GM19438 (cell line): ENCODE measurements at regions not wholly inside any gene's neighbourhood (a gene's known extent, or its start where the extent isn't known, plus 50 kb on each side); places are given as distances from the start of the nearest gene placed in this dataset.
"Not testable (repeated sequence)": the region's sequence is repeated elsewhere in the genome, so short reads cannot be mapped to it uniquely, and the experiment has no call there.

ENCODE experiments used
- ATAC-seq: cut with Tn5 transposase; IDR thresholded peaks from one replicate; pipeline ENCODE4 v1.9.1; 2021; ENCODE audit warnings: low read depth; ENCODE audit not compliant: unreplicated experiment

DNA sequence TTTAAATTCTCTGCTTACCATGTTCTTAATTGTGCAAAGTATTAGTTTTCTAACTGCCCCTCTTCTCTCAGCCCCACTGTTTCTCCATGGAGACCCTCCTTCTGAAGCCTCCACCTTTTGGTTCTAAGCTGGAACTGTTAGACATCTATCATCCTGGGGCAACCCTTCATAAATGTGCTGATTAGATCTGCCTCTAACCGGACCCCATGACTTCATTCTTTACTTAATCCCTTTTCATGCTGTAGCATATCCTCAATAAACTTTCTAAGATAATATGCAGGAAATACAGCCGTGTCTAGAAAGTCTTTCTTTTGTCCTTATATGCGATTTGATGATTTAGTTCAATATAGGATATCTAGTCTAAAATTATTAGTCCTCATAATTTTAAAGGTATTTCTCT is 1020.1 kb downstream of the ADGRL2 start:
- ATAC-seq: no peak

DNA sequence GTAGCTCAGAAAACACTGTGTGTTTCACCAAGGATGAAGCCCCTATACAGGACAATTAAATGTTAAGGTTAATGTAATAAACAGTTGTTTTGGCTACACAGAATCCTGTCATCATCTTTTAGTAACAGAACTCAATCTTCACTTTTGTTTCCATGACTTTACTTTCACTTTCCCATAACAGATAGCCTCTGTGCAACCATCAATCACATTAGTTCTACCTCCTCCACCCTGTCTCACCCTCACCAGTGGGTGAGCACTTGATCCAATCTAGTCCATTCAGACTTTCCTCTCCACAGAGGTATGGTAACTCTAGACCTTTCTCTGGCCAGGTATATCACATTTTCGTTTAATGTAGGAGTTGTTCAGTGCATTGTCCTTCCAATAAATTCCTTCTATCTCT is 1018.5 kb downstream of the ADGRL2 start:
- no peak for ATAC-seq

DNA sequence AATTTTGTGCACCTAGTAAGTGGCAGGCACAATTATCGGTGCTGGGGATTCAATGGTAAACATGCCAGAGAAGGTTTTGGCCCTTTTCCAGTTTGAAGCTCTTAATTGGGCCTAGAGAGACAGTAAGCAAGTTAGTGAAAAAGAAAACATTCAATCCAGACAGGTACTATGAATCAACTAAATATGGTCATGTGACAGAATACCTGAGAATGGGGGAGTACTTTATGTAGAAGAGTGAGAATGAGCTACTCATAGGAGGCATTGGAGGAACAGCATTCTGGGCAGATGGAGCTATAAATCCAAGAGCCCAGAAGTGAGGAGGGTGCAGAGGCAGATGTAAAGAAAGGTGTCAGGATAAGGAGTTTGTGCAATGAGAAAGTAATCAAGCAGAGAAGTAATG is 1017.9 kb downstream of the ADGRL2 start:
- no peak for ATAC-seq

DNA sequence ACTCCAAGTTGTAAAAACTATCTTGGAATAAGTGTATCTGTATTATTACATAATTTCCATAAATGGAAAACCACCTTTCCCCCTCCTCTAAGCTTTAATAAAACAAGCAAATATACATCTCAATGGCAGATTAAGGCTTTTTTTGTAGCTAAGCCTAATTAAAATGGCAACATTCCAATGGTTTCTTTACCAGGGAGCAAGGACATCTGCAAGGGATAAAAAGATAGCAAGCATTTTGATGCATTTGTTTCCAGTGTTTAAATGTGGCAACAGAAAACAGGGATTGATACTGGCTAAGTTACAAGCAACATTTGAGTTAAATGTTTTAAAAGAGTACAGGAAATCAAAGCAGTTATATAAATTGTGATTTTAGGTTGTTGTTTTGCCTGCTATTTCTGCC is 1012.7 kb downstream of the ADGRL2 start:
- no peak for ATAC-seq

DNA sequence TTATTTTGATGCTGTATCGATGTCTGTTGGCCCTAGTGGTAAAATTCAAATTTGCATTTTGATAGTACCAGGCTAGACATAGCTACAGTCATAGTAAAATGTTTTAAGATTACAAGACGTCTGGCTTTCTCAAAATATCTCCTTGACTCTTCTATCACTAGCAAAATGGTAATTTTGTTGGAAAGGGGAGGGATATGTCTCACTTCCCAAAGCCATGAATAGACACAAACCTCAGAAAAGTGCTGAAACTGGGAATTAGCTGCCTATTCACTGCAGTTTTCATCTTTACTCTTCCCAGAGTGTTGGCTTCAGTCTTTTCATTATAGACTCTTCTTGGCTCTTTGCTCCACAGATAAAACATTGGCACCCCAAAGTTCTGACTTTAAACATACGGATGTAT is 1009.9 kb downstream of the ADGRL2 start:
- no peak for ATAC-seq

DNA sequence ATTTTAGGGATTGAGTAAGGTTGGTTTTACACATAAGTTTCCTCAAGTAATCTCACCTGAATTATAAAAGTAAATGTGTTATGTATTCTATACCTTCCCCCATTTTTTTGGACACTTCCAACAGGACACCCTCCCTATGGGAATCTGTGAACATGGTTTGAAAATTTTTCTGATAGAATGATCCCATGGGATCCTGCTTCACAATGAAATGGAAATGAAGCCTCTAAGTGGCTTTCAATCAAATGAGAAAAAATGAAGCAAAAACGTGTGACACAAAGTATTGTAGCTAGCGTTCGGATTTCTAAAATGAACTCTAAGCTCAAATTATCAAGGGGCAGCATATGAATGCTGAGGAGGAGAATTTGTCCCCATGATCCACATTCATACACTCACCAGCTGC is 1006.8 kb downstream of the ADGRL2 start:
- ATAC-seq: no peak

DNA sequence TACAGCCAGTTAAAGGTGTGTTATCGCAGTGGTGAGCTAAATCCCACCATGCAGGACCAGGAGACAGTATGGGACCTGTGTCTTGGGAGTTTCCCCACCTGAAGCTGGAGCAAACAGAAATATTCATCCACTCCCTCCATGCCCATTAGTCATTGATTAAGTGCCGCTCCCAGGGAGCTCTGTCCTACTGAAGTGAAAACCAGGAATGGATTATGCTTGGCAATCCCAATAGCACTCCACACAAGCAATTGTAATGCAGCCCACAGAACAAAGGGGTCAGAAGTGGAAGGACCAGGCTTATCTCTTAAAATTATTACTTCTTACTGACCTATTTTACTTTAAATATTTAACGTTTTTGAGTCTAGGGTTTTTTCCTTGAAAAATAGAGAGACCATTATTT is 1005.4 kb downstream of the ADGRL2 start:
- ATAC-seq: no peak

DNA sequence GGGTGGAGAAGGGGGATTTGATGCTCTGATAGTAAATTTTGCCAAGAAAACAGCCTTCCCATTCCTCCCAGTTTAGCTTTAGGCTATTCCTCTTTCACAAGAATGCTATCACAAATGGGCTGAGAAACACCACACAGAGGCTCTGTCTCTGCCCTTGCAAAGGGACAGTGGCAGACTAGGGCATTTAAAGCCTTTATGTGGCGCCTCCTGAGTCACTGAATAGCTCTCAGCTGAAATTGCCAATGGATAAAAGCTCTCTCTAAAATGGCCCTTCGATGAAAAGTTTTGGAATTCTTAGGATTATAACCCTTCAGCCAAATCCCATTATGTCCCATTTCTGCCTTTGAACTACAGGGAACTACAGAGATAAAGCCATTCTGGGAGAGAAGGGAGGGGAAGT is 1000.4 kb downstream of the ADGRL2 start:
- ATAC-seq: no peak

DNA sequence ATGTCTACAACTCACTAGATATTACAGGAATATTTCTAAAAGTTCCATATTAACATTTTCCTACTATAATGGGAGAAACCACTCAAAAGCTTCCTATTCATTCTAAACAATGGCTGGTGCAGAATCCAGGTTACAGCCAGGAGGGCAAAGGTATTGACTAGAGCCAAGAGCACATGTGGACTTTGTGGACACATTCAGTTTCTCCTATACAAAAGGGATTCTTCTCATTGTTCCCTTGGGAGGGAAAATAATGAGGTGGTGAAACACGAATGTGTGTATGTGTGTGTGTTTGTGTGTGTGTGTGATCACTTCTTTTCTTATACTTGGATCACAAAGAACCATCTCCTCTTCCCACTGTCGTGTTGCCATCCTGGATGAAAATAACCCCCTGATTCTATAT is 1000.0 kb downstream of the ADGRL2 start:
- no peak for ATAC-seq

DNA sequence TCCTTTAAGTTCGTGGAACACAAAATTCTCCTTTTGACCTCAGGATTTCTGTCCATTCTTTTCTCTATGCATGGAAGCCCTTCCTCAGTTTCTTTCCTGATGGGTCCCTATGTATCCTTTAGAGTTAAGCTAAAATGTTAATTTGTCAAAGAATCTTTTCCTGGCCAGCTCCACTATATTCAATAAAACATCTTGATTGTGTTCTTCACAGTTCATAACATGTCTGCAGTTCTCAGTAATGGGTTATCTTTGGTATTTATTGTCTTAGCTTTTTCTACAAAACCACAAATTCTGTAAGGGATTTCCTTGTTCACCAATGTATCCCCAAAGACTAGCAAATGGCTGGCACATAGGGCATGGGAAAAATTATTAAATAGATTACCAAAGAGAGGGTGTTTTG is 998.5 kb downstream of the ADGRL2 start:
- no peak for ATAC-seq

DNA sequence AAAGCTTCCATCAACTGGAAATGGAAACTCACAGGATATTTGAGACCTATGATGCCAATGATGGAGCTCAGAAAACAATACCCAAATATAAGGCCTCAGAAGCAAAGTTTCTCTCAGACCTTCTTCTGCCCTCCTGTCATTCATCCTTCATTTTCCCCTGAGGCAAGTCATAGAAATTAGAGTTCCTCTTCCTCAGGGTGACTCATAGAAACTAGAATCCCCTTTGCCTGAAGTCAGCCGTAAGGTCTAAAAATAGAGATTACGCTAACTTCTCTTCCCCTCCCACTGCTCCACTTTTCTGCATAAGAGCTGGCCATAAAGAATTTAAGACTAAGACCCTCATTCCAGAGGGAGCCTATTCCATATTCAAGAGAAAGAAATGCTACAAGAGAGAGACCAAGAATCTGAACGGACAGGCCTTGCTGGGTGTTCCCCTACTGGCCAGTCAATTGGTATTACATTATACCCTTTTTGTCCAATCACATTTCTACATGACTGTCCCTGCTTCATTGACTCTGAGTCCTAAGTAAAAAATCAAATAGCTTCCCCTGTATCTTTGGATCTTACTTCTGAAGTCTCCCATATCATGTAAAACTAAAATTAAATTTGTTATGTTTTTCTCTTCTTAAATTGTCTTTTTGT is 994.9 kb downstream of the ADGRL2 start:
- no peak for ATAC-seq

DNA sequence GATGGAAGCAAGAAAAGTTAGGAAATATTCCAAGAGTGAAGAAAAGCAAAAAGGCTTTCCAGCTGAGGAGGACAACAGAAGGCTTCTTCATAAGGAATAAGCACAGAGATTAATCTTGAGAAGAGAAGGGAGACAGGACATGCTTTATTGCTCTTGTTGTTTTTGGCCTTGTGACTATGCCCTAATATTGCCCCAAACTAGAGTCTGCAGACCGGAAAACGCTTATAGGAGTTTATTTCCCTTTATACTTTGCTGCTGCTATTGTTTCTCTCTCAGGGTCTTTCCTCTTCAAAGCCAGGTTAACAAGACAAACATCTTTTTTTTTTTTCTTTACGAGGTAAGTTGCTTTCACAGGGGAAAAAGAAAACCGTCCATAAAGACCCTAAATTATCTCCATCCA is 991.4 kb downstream of the ADGRL2 start:
- ATAC-seq: no peak

DNA sequence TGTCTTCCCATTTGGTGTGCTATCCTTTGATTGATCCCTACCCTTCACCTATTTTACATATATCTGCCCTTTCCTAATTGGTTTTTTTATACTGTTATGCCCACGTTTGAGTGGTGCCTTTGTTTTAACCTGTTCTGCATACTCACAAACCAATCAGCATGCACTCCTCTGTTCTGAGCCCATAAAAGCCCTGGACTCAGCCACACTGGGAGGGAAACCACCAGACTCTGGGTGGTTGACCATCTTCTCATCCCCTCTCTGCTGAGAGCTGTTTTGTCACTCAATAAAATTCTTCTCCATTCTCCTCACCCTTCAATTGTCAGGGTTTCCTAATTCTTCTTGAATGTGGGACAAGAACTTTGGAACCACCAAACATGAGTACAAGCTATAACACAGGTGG is 989.8 kb downstream of the ADGRL2 start:
- ATAC-seq: no peak

DNA sequence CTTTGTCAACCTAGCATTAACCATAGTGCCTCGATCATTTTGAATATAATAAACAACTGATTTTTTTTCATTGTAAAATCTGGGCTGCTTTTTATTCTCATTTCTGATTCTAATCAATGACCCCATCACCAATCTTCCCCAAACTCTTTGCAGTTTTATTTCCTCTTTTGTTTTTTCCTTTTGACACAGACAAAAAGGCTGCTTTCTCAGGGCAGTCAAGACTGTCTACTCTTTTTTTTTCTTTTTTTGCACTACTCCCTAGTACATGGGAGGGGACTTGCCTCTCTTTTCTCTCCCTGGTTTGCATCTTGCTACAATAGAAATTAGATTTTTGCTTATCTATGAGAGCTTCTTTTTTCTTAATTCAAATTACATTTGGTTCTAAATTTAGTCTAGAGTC is 987.9 kb downstream of the ADGRL2 start:
- no peak for ATAC-seq

DNA sequence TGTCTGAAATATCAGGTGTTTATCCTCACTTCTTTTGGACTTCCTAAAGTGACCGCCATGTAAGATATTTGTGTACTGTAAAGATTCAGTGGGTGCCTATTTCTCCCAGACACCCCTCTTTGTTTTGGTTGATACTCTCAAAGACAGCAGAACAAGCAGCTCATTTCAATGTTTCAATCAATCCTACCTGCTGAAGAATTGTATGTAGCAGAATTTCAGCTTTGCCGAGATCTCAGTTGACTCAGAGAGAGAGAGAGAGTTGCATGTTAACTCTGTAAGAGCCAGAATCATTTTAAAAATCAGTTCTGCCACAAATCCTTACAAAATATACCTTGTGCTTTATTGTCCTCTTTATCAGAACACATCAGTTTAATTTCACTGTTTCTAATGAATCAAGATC is 987.3 kb downstream of the ADGRL2 start:
- no peak for ATAC-seq

DNA sequence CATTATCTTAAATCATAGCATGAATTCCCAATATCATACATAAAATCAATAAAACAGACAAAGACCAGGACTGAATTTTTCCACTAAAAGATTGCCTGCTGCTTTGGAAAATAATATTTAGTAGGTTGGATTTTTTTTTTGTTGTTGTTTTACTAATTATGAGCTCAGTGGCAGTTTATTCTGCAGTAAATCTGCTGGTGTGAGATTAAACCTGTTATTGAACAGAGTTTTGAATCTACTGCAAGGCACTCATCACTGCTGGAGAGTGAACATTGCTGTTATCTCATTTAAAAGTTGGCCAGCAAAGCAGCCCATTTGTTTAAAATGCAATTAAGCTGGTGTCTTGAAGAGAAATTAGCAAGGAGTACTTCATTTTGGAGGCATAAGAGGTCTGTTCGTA is 986.1 kb downstream of the ADGRL2 start:
- ATAC-seq: no peak

DNA sequence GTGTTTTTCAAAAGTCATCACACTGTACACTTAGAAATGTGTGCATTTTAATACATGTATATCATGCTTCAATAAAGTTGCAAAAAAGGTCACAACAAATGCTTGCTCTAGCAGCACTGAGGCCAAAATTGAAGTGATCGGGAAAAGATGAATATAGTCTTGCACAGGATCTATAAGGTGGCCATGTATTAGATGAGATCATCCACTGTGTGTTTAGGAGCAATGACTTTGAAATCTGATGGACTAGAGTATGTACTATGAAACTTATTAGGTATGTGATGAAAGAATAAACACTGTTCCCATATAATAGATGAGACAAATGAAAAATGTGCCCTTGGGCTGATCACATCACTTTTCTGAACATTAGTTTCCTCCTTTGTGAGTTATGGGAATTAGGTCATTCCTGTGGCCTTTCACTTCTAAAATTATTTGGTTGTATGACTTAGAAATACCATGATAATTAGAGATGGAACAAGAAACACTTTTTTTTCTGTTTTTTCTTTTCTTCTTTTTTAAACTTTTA is 984.6 kb downstream of the ADGRL2 start:
- ATAC-seq: no peak

DNA sequence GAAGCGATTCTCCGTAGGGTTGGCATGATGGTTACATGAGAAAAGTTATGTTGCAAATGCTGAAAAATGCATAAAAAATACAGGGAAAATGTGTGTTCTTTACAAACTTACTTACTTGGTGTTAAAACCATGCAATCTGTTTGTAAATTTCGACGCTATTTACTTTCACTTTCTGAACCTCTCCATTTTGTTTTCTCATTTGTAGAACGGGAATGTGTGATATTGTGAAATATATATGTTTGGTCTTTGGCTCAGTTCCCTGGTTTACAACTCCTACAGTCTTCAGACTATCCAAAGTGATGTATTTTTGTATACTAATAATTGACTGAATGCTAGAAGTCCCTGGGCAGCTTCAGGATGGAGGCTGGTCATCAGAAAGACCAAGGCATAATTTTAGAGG is 982.3 kb downstream of the ADGRL2 start:
- no peak for ATAC-seq

DNA sequence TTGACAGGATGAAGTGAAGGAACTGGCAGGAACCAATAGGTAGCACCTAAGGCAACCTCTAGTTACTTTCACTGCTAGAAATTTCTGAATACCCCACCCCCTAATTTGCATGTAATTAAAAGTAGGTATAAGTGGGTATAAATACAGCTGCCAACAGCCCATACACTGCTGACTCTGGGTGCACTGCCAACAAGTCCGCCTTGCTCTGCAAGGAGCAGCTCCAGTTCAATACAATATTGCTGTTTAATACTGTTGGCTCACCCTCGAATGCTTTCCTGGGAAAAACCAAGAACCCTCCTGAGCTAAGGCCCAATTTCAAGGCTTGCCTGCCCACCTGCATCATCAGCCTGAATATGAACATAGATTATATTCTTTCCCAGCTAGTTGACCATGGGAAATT is 981.9 kb downstream of the ADGRL2 start:
- no peak for ATAC-seq

DNA sequence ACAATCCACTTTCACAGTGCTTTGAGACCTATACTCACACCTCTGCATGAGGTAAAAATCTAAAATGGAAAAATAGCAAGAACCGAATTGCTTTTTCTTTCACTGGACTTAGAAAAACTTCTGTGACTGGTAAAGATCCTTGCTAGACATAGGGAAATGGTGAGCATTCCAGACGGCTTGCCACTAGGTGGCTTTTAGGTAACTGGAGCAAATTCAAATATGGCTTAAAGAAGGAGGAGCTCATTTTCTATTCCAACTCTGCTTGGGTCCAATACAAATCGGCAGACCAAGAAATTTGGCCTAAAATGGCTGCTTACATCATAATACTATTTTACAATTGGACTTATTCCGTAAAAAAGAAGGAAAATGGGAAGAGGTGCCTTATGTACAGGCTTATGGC is 977.9 kb downstream of the ADGRL2 start:
- no peak for ATAC-seq

DNA sequence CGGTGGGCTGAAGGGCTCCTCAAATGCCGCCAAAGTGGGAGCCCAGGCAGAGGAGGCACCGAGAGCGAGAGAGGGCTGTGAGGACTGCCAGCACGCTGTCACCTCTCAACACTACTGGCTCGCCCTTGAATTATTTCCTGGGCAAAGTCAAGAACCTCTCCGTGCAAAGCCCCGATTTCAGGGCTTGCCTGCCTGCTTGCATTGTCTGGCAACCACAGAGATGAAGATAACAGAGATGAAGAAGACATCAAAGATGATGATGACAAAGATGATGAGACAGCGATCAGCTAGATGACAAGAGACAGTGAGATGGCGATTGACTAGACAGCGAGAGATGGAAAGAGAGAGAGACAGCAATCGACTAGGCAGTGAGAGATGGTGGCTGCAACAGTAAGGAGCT is 976.5 kb downstream of the ADGRL2 start:
- ATAC-seq: no peak

DNA sequence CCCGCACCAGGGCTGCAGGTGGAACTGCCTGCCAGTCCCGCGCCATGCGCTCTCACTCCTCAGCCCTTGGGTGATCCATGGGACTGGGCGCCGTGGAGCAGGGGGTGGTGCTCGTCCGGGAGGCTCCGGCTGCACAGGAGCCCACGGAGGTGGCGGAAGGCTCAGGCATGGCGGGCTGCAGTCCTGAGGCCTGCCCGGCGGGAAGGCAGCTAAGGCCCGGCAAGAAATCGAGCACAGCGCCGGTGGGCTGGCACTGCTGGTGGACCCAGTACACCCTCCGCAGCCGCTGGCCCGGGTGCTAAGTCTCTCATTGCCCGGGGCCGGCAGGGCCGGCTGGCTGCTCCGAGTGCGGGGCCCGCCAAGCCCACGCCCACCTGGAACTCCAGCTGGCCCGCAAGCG is 976.0 kb downstream of the ADGRL2 start:
- ATAC-seq: not testable (repeated sequence)

DNA sequence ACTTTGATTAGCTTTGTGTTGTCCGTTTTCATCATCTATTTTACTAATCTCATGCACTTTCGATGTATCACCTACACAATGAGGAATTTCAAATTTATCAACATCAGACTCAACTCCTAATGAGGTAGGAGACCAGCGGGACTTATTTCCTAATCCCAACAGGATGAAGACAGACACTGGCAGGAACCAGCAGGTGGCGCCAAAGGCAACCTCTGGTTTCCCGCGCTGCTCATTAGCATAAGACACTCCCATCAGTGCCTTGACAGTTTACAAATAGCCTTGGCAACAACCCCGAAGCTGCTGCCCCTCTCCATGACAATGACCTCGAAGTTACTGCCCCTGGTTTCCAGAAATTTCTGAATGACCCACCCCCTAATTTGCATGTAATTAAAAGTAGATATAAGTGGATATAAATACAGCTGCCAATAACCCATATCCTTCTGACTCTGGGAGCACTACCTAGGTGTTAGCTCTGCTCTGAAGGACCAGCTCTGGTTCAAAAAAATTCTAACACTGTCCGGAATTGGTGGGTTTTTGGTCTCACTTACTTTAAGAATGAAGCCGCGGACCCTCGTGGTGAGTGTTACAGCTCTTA is 974.8 kb downstream of the ADGRL2 start:
- ATAC-seq: no peak
